BJ (cell line): ENCODE measurements at regions not wholly inside any gene's neighbourhood (a gene's known extent, or its start where the extent isn't known, plus 50 kb on each side); places are given as distances from the start of the nearest gene placed in this dataset.

ENCODE experiments used
- CTCF ChIA-PET: fragments of 350-600 bp; formaldehyde crosslinking; extraction: SDS; loops from one replicate; lab custom pipeline; 2021; ENCODE audit warnings: antibody characterized with exemption, inconsistent platforms; lab: Yijun Ruan, JAX
- POLR2A ChIA-PET: fragments of 300-600 bp; sonication (Branson Sonifier 250); formaldehyde crosslinking; extraction: SDS; loops from one replicate; lab custom pipeline; 2021; ENCODE audit warnings: antibody characterized with exemption; lab: Charles Lee
- DNase-seq: peaks from one replicate; pipeline ENCODE4 v3.0.0-alpha.2; 2011; ENCODE audit warnings: low read depth
- H3K27me3 ChIP-seq: 2 replicates; pipeline ENCODE4 v1.6.0; 2011; ENCODE audit warnings: low read length; ENCODE audit not compliant: control insufficient read depth, insufficient read depth
- H3K36me3 ChIP-seq: 2 replicates; pipeline ENCODE4 v1.5.1; 2011; ENCODE audit warnings: low read length; ENCODE audit not compliant: control insufficient read depth, insufficient read depth
- H3K4me3 ChIP-seq: 2 replicates; pipeline ENCODE4 v1.5.1; 2011; ENCODE audit warnings: low read depth, mild to moderate bottlenecking, control low read depth, low read length
- CTCF ChIP-seq: IDR thresholded peaks from 2 replicates; pipeline ENCODE4 v1.5.1; 2011; ENCODE audit warnings: low read depth, mild to moderate bottlenecking, control low read depth, inconsistent platforms, low read length, moderate library complexity; ENCODE audit not compliant: insufficient read depth

GRCh38 chr11:70667767-70668166 is 269.4 kb downstream of the CTTN start:
- no peak for DNase-seq
- ChIA-PET CTCF (no interaction called here), POLR2A (no interaction called here)
- Histone ChIP-seq H3K36me3 (no peaks in the 10 kb centered on the region), H3K27me3 (peaks cover 1% of the 10 kb centered on the region), H3K4me3 (no peak overlapping the region)
- no peak for TF ChIP-seq CTCF

GRCh38 chr11:70668204-70669202 is 270.2 kb downstream of the CTTN start:
- no peaks in the 10 kb centered on the region for H3K36me3 ChIP-seq
- CTCF ChIA-PET: no interaction called here
- DNase-seq: no peak

GRCh38 chr11:70669281-70669680 is 271.0 kb downstream of the CTTN start:
- Histone ChIP-seq H3K27me3 (no peaks in the 10 kb centered on the region), H3K4me3 (no peak overlapping the region), H3K36me3 (no peaks in the 10 kb centered on the region)
- no peak for TF ChIP-seq CTCF
- CTCF ChIA-PET: no interaction called here
- DNase-seq: no peak
- POLR2A ChIA-PET: no interaction called here

More at GRCh38 chr11:70668204-70669202, 270.2 kb downstream of the CTTN start:
- TF ChIP-seq CTCF: no peak
- Histone ChIP-seq H3K27me3 (no peaks in the 10 kb centered on the region), H3K4me3 (no peak overlapping the region)
- POLR2A ChIA-PET: no interaction called here

GRCh38 chr11:70669871-70670675 is 271.7 kb downstream of the CTTN start:
- ChIA-PET CTCF (no interaction called here), POLR2A (no interaction called here)
- Histone ChIP-seq H3K4me3 (no peak overlapping the region), H3K27me3 (no peaks in the 10 kb centered on the region), H3K36me3 (no peaks in the 10 kb centered on the region)
- no peak for DNase-seq
- no peak for TF ChIP-seq CTCF

- Histone ChIP-seq H3K27me3 (no peaks in the 10 kb centered on the region), H3K4me3 (no peak overlapping the region), H3K36me3 (no peaks in the 10 kb centered on the region)
- POLR2A ChIA-PET: no interaction called here
- no peak for TF ChIP-seq CTCF
- CTCF ChIA-PET: no interaction called here
- no peak for DNase-seq
Measured at GRCh38 chr11:70670676-70671034, 272.3 kb downstream of the CTTN start.
